ENCODE measurements at regions not wholly inside any gene's neighbourhood (a gene's known extent, or its start where the extent isn't known, plus 50 kb on each side); places are given as distances from the start of the nearest gene placed in this dataset.

DNA sequence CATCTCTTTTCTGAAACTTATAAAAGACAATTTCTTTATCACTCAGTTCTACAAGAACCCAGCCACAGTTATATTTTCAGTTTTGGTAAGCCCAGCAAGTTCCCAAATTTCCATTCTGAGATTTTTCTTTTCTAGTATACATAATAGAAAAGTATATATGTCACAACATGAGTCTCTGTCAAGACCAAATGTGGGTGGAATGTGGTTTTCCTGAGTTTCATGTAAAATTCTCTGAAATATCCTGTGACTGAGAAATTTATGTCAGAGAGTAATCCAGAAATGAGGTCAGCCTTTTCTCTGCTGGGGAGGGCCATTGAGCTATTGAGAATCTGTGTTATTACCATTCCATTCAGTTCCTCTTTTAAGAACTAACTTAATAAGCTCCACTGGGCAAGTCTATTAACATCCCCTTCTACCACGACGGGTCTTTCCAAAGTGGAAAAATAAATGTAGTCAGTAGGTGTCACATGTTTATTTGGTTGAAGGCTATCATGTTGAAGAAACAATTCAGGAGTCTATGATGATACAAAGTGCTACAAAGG, 100.7 kb upstream of the HMGN3 start:
- Histone ChIP-seq H3K27me3 (no peaks in the 10 kb centered on the region), H3K4me3 (no peak overlapping the region), H3K36me3 (no peaks in the 10 kb centered on the region), H3K4me1 (no peaks in the 10 kb centered on the region), H3K27ac (no peak overlapping the region), H3K9me3 (no peaks in the 10 kb centered on the region)
- ATAC-seq (ENCODE audit: low FRiP score in 2 of 2) (no peak), DNase-seq (no peak)
- TF ChIP-seq POLR2A (IDR thresholded peaks at IDR 0.05) = no peak
- TF ChIP-seq POLR2AphosphoS5 (IDR thresholded peaks at IDR 0.05) = no peak
- TF ChIP-seq, protein P1, sequence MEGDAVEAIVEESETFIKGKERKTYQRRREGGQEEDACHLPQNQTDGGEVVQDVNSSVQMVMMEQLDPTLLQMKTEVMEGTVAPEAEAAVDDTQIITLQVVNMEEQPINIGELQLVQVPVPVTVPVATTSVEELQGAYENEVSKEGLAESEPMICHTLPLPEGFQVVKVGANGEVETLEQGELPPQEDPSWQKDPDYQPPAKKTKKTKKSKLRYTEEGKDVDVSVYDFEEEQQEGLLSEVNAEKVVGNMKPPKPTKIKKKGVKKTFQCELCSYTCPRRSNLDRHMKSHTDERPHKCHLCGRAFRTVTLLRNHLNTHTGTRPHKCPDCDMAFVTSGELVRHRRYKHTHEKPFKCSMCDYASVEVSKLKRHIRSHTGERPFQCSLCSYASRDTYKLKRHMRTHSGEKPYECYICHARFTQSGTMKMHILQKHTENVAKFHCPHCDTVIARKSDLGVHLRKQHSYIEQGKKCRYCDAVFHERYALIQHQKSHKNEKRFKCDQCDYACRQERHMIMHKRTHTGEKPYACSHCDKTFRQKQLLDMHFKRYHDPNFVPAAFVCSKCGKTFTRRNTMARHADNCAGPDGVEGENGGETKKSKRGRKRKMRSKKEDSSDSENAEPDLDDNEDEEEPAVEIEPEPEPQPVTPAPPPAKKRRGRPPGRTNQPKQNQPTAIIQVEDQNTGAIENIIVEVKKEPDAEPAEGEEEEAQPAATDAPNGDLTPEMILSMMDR (IDR thresholded peaks at IDR 0.05) = no peak
- no peak for TF ChIP-seq EP300 (IDR thresholded peaks at IDR 0.05)
- 41 to 52% methylated on average over 2 of the region's 2 CpGs for WGBS, 2 donors

- ATAC-seq (ENCODE audit: low FRiP score in 2 of 2) (no peak), DNase-seq (no peak)
- H3K27me3 ChIP-seq = no peaks in the 10 kb centered on the region
- no peaks in the 10 kb centered on the region for H3K4me1 ChIP-seq
- 50 to 58% methylated on average over 4 of the region's 4 CpGs for WGBS, 2 donors
- H3K27ac ChIP-seq = no peak overlapping the region
- no peaks in the 10 kb centered on the region for H3K36me3 ChIP-seq
- TF ChIP-seq POLR2AphosphoS5 (IDR thresholded peaks at IDR 0.05) (no peak), POLR2A (IDR thresholded peaks at IDR 0.05) (no peak), EP300 (IDR thresholded peaks at IDR 0.05) (no peak)
- TF ChIP-seq, protein P1 (IDR thresholded peaks at IDR 0.05) = no peak
- H3K9me3 ChIP-seq = no peaks in the 10 kb centered on the region
- no peak overlapping the region for H3K4me3 ChIP-seq
Measured at GRCh38 chr6:79334674-79335073, 100.2 kb upstream of the HMGN3 start.

DNA sequence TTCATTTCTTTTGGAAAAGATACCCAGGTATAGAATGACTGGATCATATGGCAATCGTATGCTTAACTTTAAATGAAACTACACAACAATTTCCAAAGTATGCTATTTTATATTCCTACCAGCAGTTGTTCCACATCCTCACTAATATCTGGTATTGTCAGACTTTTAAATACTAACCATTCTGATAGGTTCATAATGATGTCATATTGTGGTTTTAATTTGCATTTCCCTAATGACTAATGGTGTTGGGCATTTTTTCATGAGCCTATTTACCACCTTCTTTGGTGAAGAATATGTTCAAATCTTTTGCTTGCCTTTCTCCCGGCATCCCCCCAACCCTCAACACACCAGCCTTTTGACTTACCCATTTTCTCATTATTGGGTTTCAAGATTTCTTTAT, 96.2 kb upstream of the HMGN3 start:
- TF ChIP-seq POLR2AphosphoS5 (IDR thresholded peaks at IDR 0.05) = no peak
- TF ChIP-seq, protein P1 (IDR thresholded peaks at IDR 0.05) = no peak
- no peak for TF ChIP-seq POLR2A (IDR thresholded peaks at IDR 0.05)
- no peaks in the 10 kb centered on the region for H3K27me3 ChIP-seq
- H3K4me1 ChIP-seq = no peaks in the 10 kb centered on the region
- no peak overlapping the region for H3K4me3 ChIP-seq
- no peak for ATAC-seq (ENCODE audit: low FRiP score in 2 of 2)
- 82 to 93% methylated on average over 2 of the region's 2 CpGs for WGBS, 2 donors
- no peak for DNase-seq
- no peak overlapping the region for H3K27ac ChIP-seq
- H3K36me3 ChIP-seq = no peaks in the 10 kb centered on the region
- H3K9me3 ChIP-seq = no peaks in the 10 kb centered on the region

DNA sequence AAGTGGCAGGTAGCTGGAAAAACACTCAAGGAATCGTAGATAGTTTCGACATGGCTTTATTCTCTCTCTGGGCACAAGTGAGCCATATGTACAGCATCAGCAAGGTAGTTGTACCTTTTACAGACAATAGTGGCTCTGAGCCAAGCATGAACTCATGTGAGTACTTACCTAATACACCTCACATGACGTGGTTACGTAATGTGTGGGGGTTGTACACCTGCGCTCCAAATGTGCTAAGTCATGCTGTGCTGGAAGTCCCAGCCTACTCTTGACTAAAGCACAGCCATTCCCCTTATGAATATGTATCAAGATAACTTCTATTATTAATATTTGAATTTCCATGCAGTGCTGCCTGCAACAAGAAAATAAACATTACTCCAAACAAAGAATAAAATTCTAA, 78.8 kb upstream of the HMGN3 start:
- WGBS, 2 donors = 69 to 74% methylated on average over 5 of the region's 5 CpGs
- ATAC-seq (ENCODE audit: low FRiP score in 2 of 2) = no peak

More for the DNA sequence above, 78.8 kb upstream of the HMGN3 start:
- H3K9me3 ChIP-seq = no peaks in the 10 kb centered on the region
- no peaks in the 10 kb centered on the region for H3K27me3 ChIP-seq
- no peak overlapping the region for H3K27ac ChIP-seq
- no peaks in the 10 kb centered on the region for H3K4me1 ChIP-seq
- TF ChIP-seq POLR2AphosphoS5 (IDR thresholded peaks at IDR 0.05) (no peak), EP300 (IDR thresholded peaks at IDR 0.05) (peak in 1 of 4 donors; percentile 26), POLR2A (IDR thresholded peaks at IDR 0.05) (no peak)
- TF ChIP-seq, protein P1 (IDR thresholded peaks at IDR 0.05) = no peak
- no peak overlapping the region for H3K4me3 ChIP-seq
- H3K36me3 ChIP-seq = no peaks in the 10 kb centered on the region
- DNase-seq = no peak
